SHP77 treated with DMSO at 0.1 percent for 48 hours (cell line): ENCODE measurements at regions not wholly inside any gene's neighbourhood (a gene's known extent, or its start where the extent isn't known, plus 50 kb on each side); places are given as distances from the start of the nearest gene placed in this dataset.

Experiments used
- DNase-seq: peaks from one replicate; lab custom pipeline; 2025; lab: John Stamatoyannopoulos, UW

- no peak for DNase-seq
Observed at GRCh38 chr22:44613196-44613595, 88.8 kb upstream of the PRR5 start.

- no peak for DNase-seq
Observed at GRCh38 chr22:44611880-44612496, 90.0 kb upstream of the PRR5 start.

- DNase-seq: no peak
Observed at GRCh38 chr22:44610071-44610470, 91.9 kb upstream of the PRR5 start.

- DNase-seq: no peak
Observed at GRCh38 chr22:44609400-44609988, 92.5 kb upstream of the PRR5 start.

- no peak for DNase-seq
Observed at GRCh38 chr22:44608597-44609399, 93.2 kb upstream of the PRR5 start.

GRCh38 chr22:44606126-44606525 lies 95.9 kb upstream of the PRR5 start:
- no peak for DNase-seq

GRCh38 chr22:44605486-44605885 lies 96.5 kb upstream of the PRR5 start:
- DNase-seq: no peak

- no peak for DNase-seq
Observed at GRCh38 chr22:44604991-44605390, 97.0 kb upstream of the PRR5 start.

- no peak for DNase-seq
Observed at GRCh38 chr22:44604455-44604854, 97.5 kb upstream of the PRR5 start.

GRCh38 chr22:44603767-44604166 lies 98.2 kb upstream of the PRR5 start:
- DNase-seq: no peak

GRCh38 chr22:44601725-44602124 lies 100.3 kb upstream of the PRR5 start:
- no peak for DNase-seq

- DNase-seq: no peak
Observed at GRCh38 chr22:44601189-44601588, 100.8 kb upstream of the PRR5 start.

- no peak for DNase-seq
Observed at GRCh38 chr22:44600207-44600785, 101.7 kb upstream of the PRR5 start.

GRCh38 chr22:44599500-44600140 lies 101.6 kb upstream of the RTL6 start:
- no peak for DNase-seq

- no peak for DNase-seq
Observed at GRCh38 chr22:44599084-44599483, 101.1 kb upstream of the RTL6 start.

GRCh38 chr22:44597616-44598015 lies 99.6 kb upstream of the RTL6 start:
- DNase-seq: peak; percentile 96

GRCh38 chr22:44596396-44597125 lies 98.5 kb upstream of the RTL6 start:
- DNase-seq: peak; percentile 61

GRCh38 chr22:44595841-44596341 lies 97.9 kb upstream of the RTL6 start:
- peak; percentile 86 for DNase-seq

- no peak for DNase-seq
Observed at GRCh38 chr22:44594951-44595350, 96.9 kb upstream of the RTL6 start.

GRCh38 chr22:44592824-44593148 lies 94.8 kb upstream of the RTL6 start:
- no peak for DNase-seq

GRCh38 chr22:44592126-44592823 lies 94.2 kb upstream of the RTL6 start:
- DNase-seq: no peak
